ENCODE measurements at regions not wholly inside any gene's neighbourhood (a gene's known extent, or its start where the extent isn't known, plus 50 kb on each side); places are given as distances from the start of the nearest gene placed in this dataset.

- no peaks in the 10 kb centered on the region for H3F3A ChIP-seq (ENCODE audit: insufficient read depth, low read length, poor library complexity, severe bottlenecking)
- TF ChIP-seq EZH2 (IDR thresholded peaks at IDR 0.05; ENCODE audit: borderline replicate concordance, insufficient read depth, low read length, poor library complexity, severe bottlenecking) (no peak), EP300 (conservative IDR thresholded peaks at IDR 0.05; ENCODE audit: poor library complexity, severe bottlenecking) (no peak), REST (IDR thresholded peaks at IDR 0.05; ENCODE audit: borderline replicate concordance) (no peak), SMC3 (conservative IDR thresholded peaks at IDR 0.05; ENCODE audit: poor library complexity) (no peak), MXI1 (conservative IDR thresholded peaks at IDR 0.05; ENCODE audit: poor library complexity, severe bottlenecking) (no peak), POLR2AphosphoS5 (IDR thresholded peaks at IDR 0.05) (no peak), TAF1 (IDR thresholded peaks at IDR 0.05; ENCODE audit: low read depth) (no peak), CTCF (IDR thresholded peaks at IDR 0.05; ENCODE audit: poor library complexity, severe bottlenecking) (no peak), RAD21 (conservative IDR thresholded peaks at IDR 0.05) (no peak)
- H3K9ac ChIP-seq (ENCODE audit: low read length), result peak overlapping the region; percentile 1
- H3K4me3 ChIP-seq (ENCODE audit: low read length), result peak overlapping the region; percentile 48
- H3K4me2 ChIP-seq (ENCODE audit: low read length), result no peak overlapping the region
- H3K27me3 ChIP-seq (ENCODE audit: insufficient read depth, low read depth, low read length), result no peaks in the 10 kb centered on the region
- no peaks in the 10 kb centered on the region for H3K9me2 ChIP-seq (ENCODE audit: insufficient read depth, low read length)
- no peaks in the 10 kb centered on the region for H3K36me3 ChIP-seq (ENCODE audit: insufficient read depth, low read length)
- H3K27ac ChIP-seq (ENCODE audit: low read length), result no peak overlapping the region
- H2AFZ ChIP-seq (ENCODE audit: low read depth, low read length), result peak overlapping the region; percentile 29
- no peaks in the 10 kb centered on the region for H3K9me3 ChIP-seq (ENCODE audit: low read length)
- H4K20me1 ChIP-seq (ENCODE audit: insufficient read depth), result no peaks in the 10 kb centered on the region
- no peaks in the 10 kb centered on the region for H3K79me2 ChIP-seq (replicated peaks; ENCODE audit: insufficient read depth, low read length)
These were observed 68.6 kb upstream of the MRTFB start for GRCh38 chr16:14002416-14002990.

DNA sequence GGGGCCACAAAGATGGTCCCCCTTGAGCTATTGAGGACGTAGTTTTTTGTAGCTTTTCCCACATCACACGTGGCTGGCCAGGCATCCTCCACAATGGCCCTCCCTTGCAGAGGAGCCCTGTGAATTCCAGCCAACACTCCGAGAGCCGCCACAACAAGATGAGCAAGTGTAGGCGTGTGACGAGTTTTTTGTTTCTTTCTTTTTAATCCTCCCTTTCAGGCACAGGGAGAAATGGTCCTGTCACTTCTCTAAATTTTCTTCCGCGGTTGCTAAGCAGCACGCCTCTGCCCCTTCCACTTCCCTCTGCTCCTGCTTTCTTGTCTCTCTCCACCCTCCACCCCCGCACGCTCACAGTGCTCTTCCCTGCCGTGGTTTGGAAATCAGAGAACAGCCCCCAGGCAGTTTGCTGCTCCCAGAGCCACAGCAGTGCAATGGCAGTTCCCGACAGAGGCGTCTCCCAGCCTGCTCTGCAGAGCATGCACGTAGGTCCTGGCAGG lies 68.0 kb upstream of the MRTFB start:
- Histone ChIP-seq H3K27ac (ENCODE audit: low read length) (no peak overlapping the region), H3K36me3 (ENCODE audit: insufficient read depth, low read length) (no peaks in the 10 kb centered on the region), H3K27me3 (ENCODE audit: insufficient read depth, low read depth, low read length) (no peaks in the 10 kb centered on the region), H2AFZ (ENCODE audit: low read depth, low read length) (peak overlapping the region; percentile 29), H3K79me2 (replicated peaks; ENCODE audit: insufficient read depth, low read length) (no peaks in the 10 kb centered on the region), H3K4me3 (ENCODE audit: low read length) (peak overlapping the region; percentile 48), H3K9me2 (ENCODE audit: insufficient read depth, low read length) (no peaks in the 10 kb centered on the region), H3K9ac (ENCODE audit: low read length) (peak overlapping the region; percentile 1), H4K20me1 (ENCODE audit: insufficient read depth) (no peaks in the 10 kb centered on the region), H3K9me3 (ENCODE audit: low read length) (no peaks in the 10 kb centered on the region), H3F3A (ENCODE audit: insufficient read depth, low read length, poor library complexity, severe bottlenecking) (no peaks in the 10 kb centered on the region), H3K4me2 (ENCODE audit: low read length) (no peak overlapping the region)
- TF ChIP-seq EP300 (conservative IDR thresholded peaks at IDR 0.05; ENCODE audit: poor library complexity, severe bottlenecking), result no peak
- TF ChIP-seq CTCF (IDR thresholded peaks at IDR 0.05; ENCODE audit: poor library complexity, severe bottlenecking), result peak; percentile 43
